ENCODE measurements at regions not wholly inside any gene's neighbourhood (a gene's known extent, or its start where the extent isn't known, plus 50 kb on each side); places are given as distances from the start of the nearest gene placed in this dataset.

DNA sequence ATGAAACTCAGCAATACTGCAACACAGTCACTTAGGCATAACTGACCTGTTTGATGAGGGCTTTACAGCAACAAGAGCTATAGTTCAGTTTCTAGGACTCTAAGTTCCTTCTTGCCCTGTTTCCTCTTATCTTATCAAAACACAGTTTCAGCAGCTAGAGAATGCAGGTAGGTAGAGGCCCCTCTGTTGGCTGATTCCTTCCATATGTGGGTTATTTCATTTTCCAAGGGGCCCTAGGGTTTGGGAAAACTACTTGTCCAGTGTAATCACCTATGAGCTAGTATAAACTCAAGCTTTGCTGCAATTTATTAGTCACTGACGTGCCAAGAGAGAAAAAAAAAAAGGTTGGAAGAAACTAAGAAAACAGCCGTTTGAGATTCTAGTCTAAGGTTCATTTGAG is 607.7 kb upstream of the USP24 start:
- TF ChIP-seq, protein P1, sequence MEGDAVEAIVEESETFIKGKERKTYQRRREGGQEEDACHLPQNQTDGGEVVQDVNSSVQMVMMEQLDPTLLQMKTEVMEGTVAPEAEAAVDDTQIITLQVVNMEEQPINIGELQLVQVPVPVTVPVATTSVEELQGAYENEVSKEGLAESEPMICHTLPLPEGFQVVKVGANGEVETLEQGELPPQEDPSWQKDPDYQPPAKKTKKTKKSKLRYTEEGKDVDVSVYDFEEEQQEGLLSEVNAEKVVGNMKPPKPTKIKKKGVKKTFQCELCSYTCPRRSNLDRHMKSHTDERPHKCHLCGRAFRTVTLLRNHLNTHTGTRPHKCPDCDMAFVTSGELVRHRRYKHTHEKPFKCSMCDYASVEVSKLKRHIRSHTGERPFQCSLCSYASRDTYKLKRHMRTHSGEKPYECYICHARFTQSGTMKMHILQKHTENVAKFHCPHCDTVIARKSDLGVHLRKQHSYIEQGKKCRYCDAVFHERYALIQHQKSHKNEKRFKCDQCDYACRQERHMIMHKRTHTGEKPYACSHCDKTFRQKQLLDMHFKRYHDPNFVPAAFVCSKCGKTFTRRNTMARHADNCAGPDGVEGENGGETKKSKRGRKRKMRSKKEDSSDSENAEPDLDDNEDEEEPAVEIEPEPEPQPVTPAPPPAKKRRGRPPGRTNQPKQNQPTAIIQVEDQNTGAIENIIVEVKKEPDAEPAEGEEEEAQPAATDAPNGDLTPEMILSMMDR (conservative IDR thresholded peaks at IDR 0.05; ENCODE audit: low read length): no peak
- no peak for TF ChIP-seq EZH2phosphoT487 (IDR thresholded peaks at IDR 0.05; ENCODE audit: borderline replicate concordance)

All from Loucy (cell line).